ENCODE measurements at regions not wholly inside any gene's neighbourhood (a gene's known extent, or its start where the extent isn't known, plus 50 kb on each side); places are given as distances from the start of the nearest gene placed in this dataset.

GRCh38 chr12:105882404-105882803, 256.4 kb downstream of the NUAK1 start:
- TF ChIP-seq CTCF (IDR thresholded peaks at IDR 0.05; ENCODE audit: insufficient read depth, low read length, poor library complexity, severe bottlenecking), result no peak
- TF ChIP-seq EZH2phosphoT487 (conservative IDR thresholded peaks at IDR 0.05; ENCODE audit: low read length), result no peak
